ENCODE measurements at regions not wholly inside any gene's neighbourhood (a gene's known extent, or its start where the extent isn't known, plus 50 kb on each side); places are given as distances from the start of the nearest gene placed in this dataset.

GRCh38 chr16:86101137-86101896, 202.4 kb downstream of the IRF8 start (continued):
- no peak for TF ChIP-seq ATF3 (IDR thresholded peaks at IDR 0.05)
- TF ChIP-seq SIN3A (IDR thresholded peaks at IDR 0.05; ENCODE audit: low read depth), result no peak
- no peak for TF ChIP-seq CTCF (IDR thresholded peaks at IDR 0.05 in 2 of 3, conservative IDR thresholded peaks at IDR 0.05 in 1 of 3; ENCODE audit: borderline replicate concordance in 1 of 3, insufficient read depth in 1 of 3, low read depth in 2 of 3, low read length in 2 of 3)
- no peak for TF ChIP-seq MAX (IDR thresholded peaks at IDR 0.05)
- TF ChIP-seq TCF7L2 (IDR thresholded peaks at IDR 0.05; ENCODE audit: borderline replicate concordance, extremely low read depth, insufficient read depth, insufficient read length), result no peak
- no peak for TF ChIP-seq ELF1 (IDR thresholded peaks at IDR 0.05; ENCODE audit: borderline replicate concordance, low read depth)
- no peak for TF ChIP-seq YY1 (IDR thresholded peaks at IDR 0.05; ENCODE audit: extremely low read depth, insufficient replicate concordance, low read depth, low read length)

GRCh38 chr16:86101897-86102157, 202.9 kb downstream of the IRF8 start:
- H3K27me3 ChIP-seq (ENCODE audit: insufficient read depth, low read length), result peaks cover 14% of the 10 kb centered on the region; the same call in 1 of the 2 replicates
- no peak overlapping the region for H3K27ac ChIP-seq (ENCODE audit: low read depth, low read length)
- H3K9me2 ChIP-seq (ENCODE audit: insufficient read depth), result no peaks in the 10 kb centered on the region
- ChIA-PET POLR2A (no interaction called here), CTCF (interaction anchor here (0.6 kb wide), 1 partner anchor 712 kb away, joined by 4 read pairs; no protein-coding TSS in a partner anchor), RAD21 (ENCODE audit: low non-redundant PET in 1 of 2, low total read pairs in 2 of 2, uncharacterized antibody in 2 of 2, unreplicated experiment in 2 of 2) (no interaction called here)
- H3K9me3 ChIP-seq (ENCODE audit: control insufficient read depth in 1 of 2, insufficient read depth in 1 of 2, low read depth in 1 of 2, low read length in 2 of 2), result no peaks in the 10 kb centered on the region; a peak in 1 of 4 replicates
- ATAC-seq (no peak), DNase-seq (ENCODE audit: low read depth, low spot score) (no peak)
- no peaks in the 10 kb centered on the region for H3K79me2 ChIP-seq (ENCODE audit: insufficient read depth, low read length)
- no peak overlapping the region for H3K9ac ChIP-seq (ENCODE audit: low read length)
- no TSS peak for BruUV-seq (replicated peaks)
- H3K4me1 ChIP-seq (ENCODE audit: control insufficient read depth in 1 of 2, insufficient read depth in 2 of 2, low read length in 2 of 2), result no peaks in the 10 kb centered on the region
- H3K4me2 ChIP-seq (ENCODE audit: low read length), result no peak overlapping the region
- no peaks in the 10 kb centered on the region for H4K20me1 ChIP-seq (ENCODE audit: insufficient read depth)
- H2AFZ ChIP-seq (ENCODE audit: low read depth, low read length, poor library complexity, severe bottlenecking), result no peak overlapping the region
- H3K36me3 ChIP-seq (ENCODE audit: control insufficient read depth in 1 of 2, insufficient read depth in 2 of 2, low read length in 2 of 2), result no peaks in the 10 kb centered on the region
- no peak overlapping the region for H3K4me3 ChIP-seq (replicated peaks in 1 of 2; ENCODE audit: low read depth in 1 of 2, low read length in 2 of 2)
- intact Hi-C loops (cut with micrococcal nuclease), result no loop called here
- no peak for TF ChIP-seq SIN3A (IDR thresholded peaks at IDR 0.05; ENCODE audit: low read depth)
- TF ChIP-seq EGR1 (IDR thresholded peaks at IDR 0.05; ENCODE audit: low read depth), result no peak
- no peak for TF ChIP-seq POLR2AphosphoS5 (IDR thresholded peaks at IDR 0.05; ENCODE audit: low read depth, low read length)
- no peak for TF ChIP-seq EZH2phosphoT487 (IDR thresholded peaks at IDR 0.05; ENCODE audit: borderline replicate concordance)
- TF ChIP-seq SP1 (IDR thresholded peaks at IDR 0.05; ENCODE audit: low read depth), result no peak
- no peak for TF ChIP-seq POLR2A (IDR thresholded peaks at IDR 0.05; ENCODE audit: borderline replicate concordance, extremely low read depth, insufficient read depth, insufficient read length)
- no peak for TF ChIP-seq SRF (IDR thresholded peaks at IDR 0.05; ENCODE audit: low read depth)
- TF ChIP-seq CTCF (IDR thresholded peaks at IDR 0.05 in 2 of 3, conservative IDR thresholded peaks at IDR 0.05 in 1 of 3; ENCODE audit: borderline replicate concordance in 1 of 3, insufficient read depth in 1 of 3, low read depth in 2 of 3, low read length in 2 of 3), result no peak
- no peak for TF ChIP-seq ZFX (IDR thresholded peaks at IDR 0.05)
- TF ChIP-seq JUND (IDR thresholded peaks at IDR 0.05), result no peak
- no peak for TF ChIP-seq ATF3 (IDR thresholded peaks at IDR 0.05)
- no peak for TF ChIP-seq CBX3 (IDR thresholded peaks at IDR 0.05; ENCODE audit: low read depth)
- TF ChIP-seq ZNF274 (IDR thresholded peaks at IDR 0.05; ENCODE audit: low read depth, low read length), result no peak
- TF ChIP-seq ZBTB33 (IDR thresholded peaks at IDR 0.05; ENCODE audit: extremely low read depth, insufficient replicate concordance, low read length), result no peak
